Activated T-helper 2 cell treated with anti-CD3 and anti-CD28 coated beads, Interferon-gamma antibody, Interleukin-2, Interleukin-4, amounts not matched to agents 10 μg/mL and 5 μg/mL and 100 μg/mL, durations not matched to agents 14 hours and 24 hours and 36 hours (primary cell): ENCODE measurements at regions not wholly inside any gene's neighbourhood (a gene's known extent, or its start where the extent isn't known, plus 50 kb on each side); places are given as distances from the start of the nearest gene placed in this dataset.
"Not testable (repeated sequence)": the region's sequence is repeated elsewhere in the genome, so short reads cannot be mapped to it uniquely, and the experiment has no call there.

Source experiments
- DNase-seq: peaks from one replicate; pipeline ENCODE4 v3.0.0; 2021; ENCODE audit warnings: low spot score
- H3K27ac Mint-ChIP-seq: one replicate; pipeline ENCODE4 v1.8.0; 2021; ENCODE audit warnings: mixed read lengths
- H3K27me3 Mint-ChIP-seq: one replicate; pipeline ENCODE4 v1.8.0; 2021; ENCODE audit warnings: low read depth, mixed read lengths
- H3K36me3 Mint-ChIP-seq: one replicate; pipeline ENCODE4 v1.8.0; 2021; ENCODE audit warnings: low read depth, mixed read lengths
- H3K4me1 Mint-ChIP-seq: one replicate; pipeline ENCODE4 v1.8.0; 2021; ENCODE audit warnings: low read depth, mixed read lengths
- H3K4me3 Mint-ChIP-seq: one replicate; pipeline ENCODE4 v1.8.0; 2021; ENCODE audit warnings: low read depth, mild to moderate bottlenecking, moderate library complexity, mixed read lengths
- H3K9me3 Mint-ChIP-seq: one replicate; pipeline ENCODE4 v1.8.0; 2021; ENCODE audit warnings: mixed read lengths
- intact Hi-C: fragments of 100-400 bp; cut with micrococcal nuclease; formaldehyde crosslinking; loops from one replicate; pipeline ENCODE4 v1.15.1; 2023

GRCh38 chr16:64077242-64077641, 1044.6 kb downstream of the CDH11 start:
- no peaks in the 10 kb centered on the region for H3K36me3 Mint-ChIP-seq
- peaks cover 57% of the 10 kb centered on the region for H3K9me3 Mint-ChIP-seq
- intact Hi-C loops: no loop called here
- H3K27me3 Mint-ChIP-seq: no peaks in the 10 kb centered on the region
- no peak overlapping the region for H3K4me3 Mint-ChIP-seq
- DNase-seq: no peak
- H3K4me1 Mint-ChIP-seq: no peaks in the 10 kb centered on the region
- no peak overlapping the region for H3K27ac Mint-ChIP-seq

DNA sequence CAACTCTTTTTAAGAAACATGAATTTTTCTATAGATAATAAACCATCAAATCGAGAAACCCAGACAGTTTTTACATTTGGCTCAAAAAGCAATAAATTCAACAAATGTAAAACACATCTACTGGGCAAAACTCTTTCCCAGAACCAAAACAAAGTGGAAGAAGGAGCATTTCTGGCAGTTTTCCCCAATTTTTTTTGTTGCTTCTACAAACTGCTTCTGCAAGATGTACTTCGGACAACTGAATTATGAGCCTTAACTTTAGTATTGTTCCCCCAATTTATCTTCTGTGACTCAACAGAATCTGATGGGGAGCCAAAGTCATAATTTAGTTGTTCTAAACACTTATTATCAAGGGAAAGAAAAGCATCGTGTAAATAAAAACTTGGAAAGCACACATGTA, 1047.2 kb downstream of the CDH11 start:
- no peak overlapping the region for H3K4me3 Mint-ChIP-seq
- H3K9me3 Mint-ChIP-seq: peaks cover 63% of the 10 kb centered on the region
- H3K4me1 Mint-ChIP-seq: no peaks in the 10 kb centered on the region
- DNase-seq: no peak
- no peaks in the 10 kb centered on the region for H3K36me3 Mint-ChIP-seq
- no peaks in the 10 kb centered on the region for H3K27me3 Mint-ChIP-seq
- no peak overlapping the region for H3K27ac Mint-ChIP-seq
- intact Hi-C loops: no loop called here

GRCh38 chr16:64072131-64072730, 1049.6 kb downstream of the CDH11 start:
- H3K27ac Mint-ChIP-seq, H3K4me1 Mint-ChIP-seq, intact Hi-C loops, DNase-seq, H3K4me3 Mint-ChIP-seq, H3K27me3 Mint-ChIP-seq, H3K36me3 Mint-ChIP-seq: not testable (repeated sequence)
- H3K9me3 Mint-ChIP-seq: peaks cover 71% of the 10 kb centered on the region

DNA sequence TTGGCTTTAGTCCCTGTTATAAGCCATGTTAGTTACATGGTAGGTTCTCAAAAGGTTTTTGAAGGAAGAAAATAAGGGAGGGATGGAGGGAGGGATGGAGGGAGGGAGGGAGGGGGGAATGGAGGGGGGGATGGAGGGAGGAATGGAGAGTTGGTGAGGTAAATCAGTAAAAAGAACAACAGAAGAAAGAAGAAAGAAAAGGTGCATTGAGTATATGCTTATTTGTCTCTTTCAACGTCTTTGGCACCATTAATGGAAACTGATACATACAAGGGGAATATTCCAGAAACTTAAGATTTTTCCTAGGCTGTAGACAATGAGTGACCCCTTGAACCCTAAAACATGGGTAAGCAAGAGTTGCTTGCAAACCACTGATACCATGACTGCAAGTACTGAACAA, 1056.3 kb downstream of the CDH11 start:
- Mint-ChIP-seq H3K27me3 (no peaks in the 10 kb centered on the region), H3K27ac (no peak overlapping the region), H3K36me3 (no peaks in the 10 kb centered on the region), H3K4me3 (no peak overlapping the region), H3K9me3 (peaks cover 39% of the 10 kb centered on the region), H3K4me1 (no peaks in the 10 kb centered on the region)
- no peak for DNase-seq
- intact Hi-C loops: no loop called here

DNA sequence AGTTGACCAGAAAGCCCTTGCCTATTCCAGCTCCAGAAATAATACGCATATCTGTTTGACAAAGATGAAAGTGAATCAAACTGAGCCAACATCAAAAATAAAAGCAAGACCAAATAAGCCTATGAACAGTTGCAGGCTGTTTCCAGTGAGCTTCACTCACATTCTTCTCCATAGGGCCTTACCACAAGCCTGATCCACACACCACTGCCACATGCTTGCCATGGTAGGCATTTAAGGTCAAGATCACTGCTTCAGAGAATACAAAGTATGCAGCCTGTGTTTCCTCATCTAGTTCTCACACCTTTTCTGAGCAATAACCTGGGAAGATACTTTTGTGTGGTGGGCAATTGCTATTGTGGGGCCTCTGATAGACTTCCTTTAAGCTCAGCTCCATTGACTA, 1060.2 kb downstream of the CDH11 start:
- Mint-ChIP-seq H3K27ac (no peak overlapping the region), H3K4me3 (no peak overlapping the region), H3K9me3 (peaks cover 29% of the 10 kb centered on the region), H3K27me3 (no peaks in the 10 kb centered on the region), H3K36me3 (no peaks in the 10 kb centered on the region), H3K4me1 (no peaks in the 10 kb centered on the region)
- no peak for DNase-seq
- intact Hi-C loops: no loop called here

DNA sequence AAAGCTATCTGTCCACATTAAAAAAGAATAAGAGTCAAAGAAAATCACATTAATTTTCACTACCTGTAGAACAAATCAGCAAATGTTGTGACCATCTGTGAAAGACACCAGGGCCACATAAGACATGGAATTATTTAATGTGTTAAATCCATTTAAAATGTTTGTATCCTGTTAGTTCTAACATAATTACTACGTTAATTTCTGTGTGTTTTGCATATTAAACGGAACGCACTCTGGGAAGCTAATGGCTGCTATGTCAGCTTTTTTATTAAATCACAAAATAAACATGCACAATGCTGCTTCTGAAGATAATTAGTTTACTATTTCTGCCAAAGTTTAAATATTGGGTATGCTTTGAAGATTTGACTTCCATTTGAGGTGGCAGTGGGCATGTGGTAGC, 1061.2 kb downstream of the CDH11 start:
- no peaks in the 10 kb centered on the region for H3K36me3 Mint-ChIP-seq
- no peak for DNase-seq
- intact Hi-C loops: no loop called here
- no peaks in the 10 kb centered on the region for H3K27me3 Mint-ChIP-seq
- peaks cover 27% of the 10 kb centered on the region for H3K9me3 Mint-ChIP-seq
- H3K4me3 Mint-ChIP-seq: no peak overlapping the region
- no peaks in the 10 kb centered on the region for H3K4me1 Mint-ChIP-seq
- H3K27ac Mint-ChIP-seq: no peak overlapping the region

- H3K9me3 Mint-ChIP-seq: peaks cover 28% of the 10 kb centered on the region
Observed at GRCh38 chr16:64058685-64059084, 1063.2 kb downstream of the CDH11 start.

DNA sequence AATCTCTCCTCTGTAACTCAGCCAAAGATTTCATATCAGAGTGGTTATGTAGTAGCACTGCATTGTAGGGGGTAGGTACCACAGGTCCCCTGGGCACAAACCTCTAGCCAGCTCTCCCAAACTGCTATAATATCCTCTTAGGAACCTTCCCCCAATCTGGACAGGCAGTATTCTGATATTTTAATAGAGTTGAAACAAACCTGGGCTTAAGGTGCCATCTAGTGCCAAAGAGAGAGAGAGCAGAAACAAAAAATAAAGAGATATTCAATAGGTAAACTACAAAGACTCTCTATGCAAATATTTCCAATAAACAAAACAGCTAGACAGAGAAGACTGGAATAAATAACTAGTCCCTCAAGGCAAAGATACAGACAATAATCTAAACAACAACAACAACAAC, 1070.0 kb downstream of the CDH11 start:
- Mint-ChIP-seq H3K9me3 (peaks cover 44% of the 10 kb centered on the region), H3K27ac (no peak overlapping the region), H3K36me3 (no peaks in the 10 kb centered on the region), H3K27me3 (no peaks in the 10 kb centered on the region), H3K4me3 (no peak overlapping the region), H3K4me1 (no peaks in the 10 kb centered on the region)
- intact Hi-C loops: no loop called here
- DNase-seq: no peak

More at GRCh38 chr16:64058685-64059084, 1063.2 kb downstream of the CDH11 start:
- H3K27ac Mint-ChIP-seq: no peak overlapping the region
- H3K4me1 Mint-ChIP-seq: no peaks in the 10 kb centered on the region
- no peak for DNase-seq
- H3K36me3 Mint-ChIP-seq: no peaks in the 10 kb centered on the region
- no peaks in the 10 kb centered on the region for H3K27me3 Mint-ChIP-seq
- no peak overlapping the region for H3K4me3 Mint-ChIP-seq
- intact Hi-C loops: no loop called here

- Mint-ChIP-seq H3K27me3 (no peaks in the 10 kb centered on the region), H3K27ac (no peak overlapping the region), H3K9me3 (peaks cover 48% of the 10 kb centered on the region), H3K36me3 (no peaks in the 10 kb centered on the region), H3K4me1 (no peaks in the 10 kb centered on the region), H3K4me3 (no peak overlapping the region)
- intact Hi-C loops: no loop called here
- DNase-seq: no peak
Observed at GRCh38 chr16:64047878-64048277, 1074.0 kb downstream of the CDH11 start.

- Mint-ChIP-seq H3K27ac (no peak overlapping the region), H3K4me1 (no peaks in the 10 kb centered on the region), H3K27me3 (no peaks in the 10 kb centered on the region), H3K36me3 (no peaks in the 10 kb centered on the region), H3K9me3 (peaks cover 46% of the 10 kb centered on the region), H3K4me3 (no peak overlapping the region)
- intact Hi-C loops: no loop called here
- no peak for DNase-seq
Observed at GRCh38 chr16:64047207-64047606, 1074.7 kb downstream of the CDH11 start.

- Mint-ChIP-seq H3K36me3 (no peaks in the 10 kb centered on the region), H3K9me3 (peaks cover 69% of the 10 kb centered on the region), H3K27ac (no peak overlapping the region), H3K4me1 (no peaks in the 10 kb centered on the region), H3K4me3 (no peak overlapping the region), H3K27me3 (no peaks in the 10 kb centered on the region)
- intact Hi-C loops: no loop called here
- no peak for DNase-seq
Observed at GRCh38 chr16:64035337-64035736, 1086.5 kb downstream of the CDH11 start.

- no peaks in the 10 kb centered on the region for H3K36me3 Mint-ChIP-seq
- no peak overlapping the region for H3K4me3 Mint-ChIP-seq
- H3K27me3 Mint-ChIP-seq: no peaks in the 10 kb centered on the region
- intact Hi-C loops: no loop called here
- H3K27ac Mint-ChIP-seq: no peak overlapping the region
- no peak for DNase-seq
- peaks cover 45% of the 10 kb centered on the region for H3K9me3 Mint-ChIP-seq
- H3K4me1 Mint-ChIP-seq: no peaks in the 10 kb centered on the region
Observed at GRCh38 chr16:64019339-64019738, 1102.5 kb downstream of the CDH11 start.

DNA sequence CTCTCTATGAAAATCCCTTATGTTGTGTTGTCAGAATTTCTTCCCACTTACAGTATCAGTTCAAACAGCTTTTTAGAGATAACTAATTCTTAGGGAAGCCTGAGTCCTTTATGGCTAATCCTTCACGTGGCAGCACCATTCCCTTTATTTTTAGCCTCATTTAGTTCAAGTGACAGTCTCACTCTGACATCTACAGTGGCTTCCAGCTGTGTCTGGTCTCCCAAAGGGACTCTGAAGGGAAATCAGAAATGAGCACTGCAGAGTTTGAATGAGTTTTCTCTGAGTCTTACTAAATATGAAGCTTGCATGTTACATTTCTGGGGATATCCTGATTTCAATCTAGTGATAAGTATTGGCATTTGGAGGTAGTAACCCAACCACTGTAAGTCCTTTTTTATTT, 1104.1 kb downstream of the CDH11 start:
- Mint-ChIP-seq H3K36me3 (no peaks in the 10 kb centered on the region), H3K4me1 (no peaks in the 10 kb centered on the region), H3K4me3 (no peak overlapping the region), H3K9me3 (peaks cover 45% of the 10 kb centered on the region), H3K27ac (no peak overlapping the region), H3K27me3 (no peaks in the 10 kb centered on the region)
- intact Hi-C loops: no loop called here
- DNase-seq: no peak

DNA sequence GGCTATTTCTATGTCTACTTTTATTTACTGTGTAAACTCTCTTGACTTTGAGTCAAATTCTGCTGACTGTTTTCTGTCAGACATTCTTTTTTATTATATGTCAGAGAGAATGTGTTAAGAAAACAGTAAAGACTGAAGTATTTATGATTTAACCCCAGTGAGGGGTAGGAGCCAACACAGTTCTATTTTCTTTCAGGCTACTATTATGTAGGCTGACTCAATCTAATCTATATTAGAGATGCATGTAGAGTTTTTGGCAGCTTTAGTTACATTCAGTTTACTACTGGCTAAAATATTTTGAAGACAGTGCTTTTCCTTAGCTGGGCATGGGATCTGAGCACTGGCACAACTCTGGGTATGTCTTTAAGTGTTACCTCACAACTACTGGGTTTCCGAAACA, 1108.0 kb downstream of the CDH11 start:
- Mint-ChIP-seq H3K36me3 (no peaks in the 10 kb centered on the region), H3K4me1 (no peaks in the 10 kb centered on the region), H3K27ac (no peak overlapping the region), H3K9me3 (peaks cover 55% of the 10 kb centered on the region), H3K27me3 (no peaks in the 10 kb centered on the region), H3K4me3 (no peak overlapping the region)
- no peak for DNase-seq
- intact Hi-C loops: no loop called here
